GM19023 (cell line): ENCODE measurements at regions not wholly inside any gene's neighbourhood (a gene's known extent, or its start where the extent isn't known, plus 50 kb on each side); places are given as distances from the start of the nearest gene placed in this dataset.

ENCODE experiments used
- ATAC-seq: cut with Tn5 transposase; IDR thresholded peaks from one replicate; pipeline ENCODE4 v1.9.1; 2021; ENCODE audit warnings: mild to moderate bottlenecking, moderate library complexity; ENCODE audit not compliant: unreplicated experiment

DNA sequence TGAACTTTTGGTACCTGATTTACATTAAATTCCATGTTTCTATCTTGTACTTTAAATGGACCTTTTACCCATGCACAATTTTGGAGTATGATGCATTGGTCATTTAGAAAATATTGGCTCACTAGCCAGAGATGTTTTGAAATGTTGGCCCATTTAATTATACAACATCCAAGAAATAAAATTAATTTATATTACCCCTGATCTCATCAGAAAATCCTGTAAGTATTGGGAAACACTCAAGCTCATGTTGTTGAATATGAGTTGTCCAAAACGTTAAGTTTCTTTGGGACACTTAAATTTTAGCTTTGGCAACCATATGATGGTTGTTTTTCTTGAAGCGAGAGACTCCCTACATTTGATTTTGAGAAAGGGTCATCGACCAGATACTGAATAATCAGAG, 492.7 kb downstream of the RPS24 start:
- no peak for ATAC-seq

GRCh38 chr10:78527296-78527695, 493.6 kb downstream of the RPS24 start:
- ATAC-seq: no peak

- no peak for ATAC-seq
These were observed 495.1 kb downstream of the RPS24 start for GRCh38 chr10:78528749-78529204.

- ATAC-seq: no peak
These were observed 495.6 kb downstream of the RPS24 start for GRCh38 chr10:78529262-78529661.

GRCh38 chr10:78531088-78531487, 497.4 kb downstream of the RPS24 start:
- no peak for ATAC-seq

- ATAC-seq: no peak
These were observed 498.9 kb downstream of the RPS24 start for GRCh38 chr10:78532480-78533042.

DNA sequence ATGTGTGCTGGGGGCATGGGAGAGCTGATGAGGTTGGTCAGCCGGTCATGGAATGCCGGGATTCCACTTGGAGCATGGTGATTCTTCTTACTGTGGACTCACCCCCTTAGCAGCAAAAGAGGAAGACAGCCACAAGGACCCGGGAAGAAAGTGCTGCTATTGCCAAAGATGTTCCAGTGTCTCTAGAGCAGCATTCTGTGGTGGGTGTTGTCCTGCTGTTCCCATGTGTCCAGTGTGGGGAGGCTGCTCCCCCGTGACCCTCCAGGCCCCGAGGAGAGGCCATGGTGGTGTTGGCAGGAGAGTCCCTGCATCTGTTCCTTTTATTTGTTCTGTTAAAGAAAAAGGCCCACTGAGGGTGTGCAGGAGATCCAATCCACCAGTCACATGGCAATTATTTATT, 499.4 kb downstream of the RPS24 start:
- no peak for ATAC-seq

DNA sequence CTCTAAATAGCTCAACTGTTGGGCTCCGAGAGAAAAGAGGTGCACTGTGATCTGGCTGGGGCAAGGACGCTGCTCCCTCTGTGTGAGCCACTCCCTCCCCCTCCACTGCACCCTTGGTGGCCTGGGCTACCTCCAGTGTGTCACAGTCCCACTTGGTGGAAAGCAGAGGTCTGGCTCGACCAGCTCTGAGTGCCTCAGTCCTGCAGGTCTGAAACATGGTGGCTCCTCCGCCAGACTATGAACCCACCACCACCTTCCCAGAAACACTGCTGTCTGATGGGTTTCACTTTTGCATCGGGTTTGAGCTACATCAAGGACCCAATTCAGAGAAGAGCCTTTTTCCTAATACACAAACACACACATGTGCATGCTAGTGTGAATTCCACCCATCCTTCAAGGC, 500.1 kb downstream of the RPS24 start:
- no peak for ATAC-seq

- no peak for ATAC-seq
These were observed 502.1 kb downstream of the RPS24 start for GRCh38 chr10:78535716-78536218.

GRCh38 chr10:78537018-78537417, 503.4 kb downstream of the RPS24 start:
- no peak for ATAC-seq

GRCh38 chr10:78539247-78539766, 505.6 kb downstream of the RPS24 start:
- ATAC-seq: no peak

DNA sequence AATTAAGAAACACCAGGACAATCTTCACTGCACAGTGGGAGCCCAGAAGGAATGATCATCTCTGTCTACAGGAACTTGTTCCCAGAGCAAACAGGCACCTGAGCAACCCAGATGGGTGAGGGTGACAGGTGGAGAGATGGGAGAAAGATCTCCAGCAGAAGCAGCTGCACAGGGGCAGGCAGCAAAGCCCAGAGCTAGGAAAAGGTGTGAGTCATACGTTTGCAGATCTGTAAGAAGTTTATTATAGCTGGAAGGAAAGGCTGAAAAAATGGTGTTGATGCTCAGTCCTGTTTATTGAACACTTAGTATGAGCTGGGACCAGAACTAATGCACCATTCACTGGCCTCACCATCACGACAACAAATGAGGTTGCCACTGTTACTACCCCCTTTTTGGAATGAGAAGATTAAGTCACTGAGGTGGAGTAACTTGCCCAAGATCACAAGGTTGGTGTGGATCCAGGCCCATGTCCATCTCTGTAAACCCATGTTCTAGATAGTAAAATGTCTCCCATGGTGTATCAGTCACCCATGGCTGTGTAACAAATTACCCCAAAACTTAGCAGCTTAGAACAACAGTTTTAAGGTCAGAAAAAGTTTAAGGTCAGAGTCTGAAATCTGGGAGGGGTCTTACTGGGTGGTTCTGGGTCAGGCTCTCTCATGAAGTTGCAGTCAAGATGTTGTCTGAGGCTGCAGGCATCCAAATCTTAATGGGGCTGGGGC, 506.9 kb downstream of the RPS24 start:
- no peak for ATAC-seq

DNA sequence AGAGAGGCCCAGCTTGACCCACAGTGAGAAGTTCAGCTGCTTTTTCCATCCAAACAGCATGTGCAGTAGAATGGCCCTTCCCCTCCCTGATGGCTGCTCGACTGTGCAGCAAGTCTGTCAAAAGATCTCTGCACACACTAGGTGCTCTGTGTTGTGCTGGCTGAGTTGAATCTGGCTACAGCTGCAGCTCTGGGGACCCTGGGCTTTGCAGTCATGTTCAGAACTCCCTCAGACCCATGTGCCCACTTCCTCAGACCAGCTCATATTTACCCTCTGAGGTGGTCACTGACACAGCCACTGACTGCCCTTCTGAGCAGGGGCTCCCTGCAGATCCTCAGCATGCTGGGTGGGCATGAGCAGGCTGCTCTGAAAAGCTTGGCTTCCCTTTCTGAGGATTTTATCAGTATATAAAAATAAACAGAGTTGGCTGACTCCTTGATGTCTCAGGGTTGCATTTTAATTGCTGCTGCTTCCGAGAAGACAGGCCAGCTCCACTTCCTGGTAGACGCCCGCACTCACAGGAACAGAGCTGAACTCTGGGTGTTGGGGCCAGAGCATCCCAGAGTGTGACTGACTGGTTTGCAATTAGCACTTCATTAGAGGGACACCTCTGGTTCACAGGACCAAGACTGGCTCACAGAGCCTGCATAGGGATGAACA, 507.9 kb downstream of the RPS24 start:
- no peak for ATAC-seq

GRCh38 chr10:78542141-78542489, 508.5 kb downstream of the RPS24 start:
- no peak for ATAC-seq

GRCh38 chr10:78542521-78542920, 508.9 kb downstream of the RPS24 start:
- ATAC-seq: no peak

DNA sequence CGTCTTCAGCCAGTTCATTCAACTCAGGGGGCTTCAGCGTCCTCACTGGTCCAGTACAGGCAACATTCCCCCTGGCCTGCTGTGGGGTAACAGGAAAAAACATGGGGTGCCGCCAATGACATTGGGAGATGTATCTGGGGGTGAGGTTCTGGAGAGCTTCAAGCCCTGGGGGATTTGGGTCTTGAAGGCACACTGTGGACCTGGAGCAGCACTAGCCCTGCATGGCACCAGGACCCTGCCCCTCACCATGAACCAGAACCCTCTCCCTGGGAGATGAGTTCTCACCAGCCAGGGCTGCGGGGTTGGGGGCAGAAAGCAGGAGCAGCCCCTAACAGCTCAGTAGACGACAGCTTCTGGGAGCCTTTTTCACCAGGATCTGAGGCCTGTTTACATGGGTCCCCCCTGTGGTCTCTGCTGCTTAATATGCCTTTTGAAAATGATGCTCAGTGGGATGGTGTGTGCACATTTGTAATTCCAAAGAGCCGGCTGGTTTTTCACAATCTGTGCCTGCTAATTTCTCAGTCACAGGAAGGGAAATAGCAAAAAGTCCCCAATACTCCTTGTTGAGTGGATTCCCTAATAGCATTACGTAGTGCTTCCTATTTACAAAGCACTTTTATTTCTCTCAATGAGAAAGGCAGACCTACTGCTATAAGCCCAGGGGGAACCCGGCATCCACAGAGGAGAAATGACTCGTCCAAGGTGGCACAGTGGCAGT, 509.5 kb downstream of the RPS24 start:
- ATAC-seq: no peak

DNA sequence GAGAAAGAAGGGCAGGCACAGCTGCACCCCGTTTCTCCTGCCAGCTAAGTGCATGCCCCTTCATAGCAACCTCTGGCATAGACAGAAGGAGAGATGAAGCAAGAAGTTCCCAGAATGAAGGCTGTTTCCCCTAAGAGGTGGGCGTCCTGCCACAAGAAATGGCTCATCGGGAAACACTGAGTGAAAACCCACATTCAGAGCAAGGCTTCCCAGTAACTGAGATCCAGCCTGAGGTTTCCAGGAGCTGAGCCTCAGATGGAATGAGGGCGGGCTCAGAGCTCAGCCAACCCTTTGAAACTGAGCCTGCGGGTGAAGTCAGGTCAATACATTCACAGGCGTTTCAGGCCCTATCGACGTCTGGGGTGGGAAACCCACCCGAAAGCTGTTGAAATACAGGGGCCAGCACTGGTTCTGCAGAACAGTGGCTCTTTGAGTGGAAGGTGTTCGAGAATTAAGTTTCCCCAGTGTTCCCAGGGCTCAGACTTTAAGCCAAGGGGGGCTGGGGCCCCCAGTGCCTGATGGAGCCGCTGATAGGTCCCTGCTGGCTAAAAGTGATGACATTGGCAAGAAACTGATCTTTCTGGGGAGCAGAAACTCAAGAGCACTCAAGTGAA, 510.2 kb downstream of the RPS24 start:
- no peak for ATAC-seq

- ATAC-seq: no peak
These were observed 510.9 kb downstream of the RPS24 start for GRCh38 chr10:78544423-78545090.

DNA sequence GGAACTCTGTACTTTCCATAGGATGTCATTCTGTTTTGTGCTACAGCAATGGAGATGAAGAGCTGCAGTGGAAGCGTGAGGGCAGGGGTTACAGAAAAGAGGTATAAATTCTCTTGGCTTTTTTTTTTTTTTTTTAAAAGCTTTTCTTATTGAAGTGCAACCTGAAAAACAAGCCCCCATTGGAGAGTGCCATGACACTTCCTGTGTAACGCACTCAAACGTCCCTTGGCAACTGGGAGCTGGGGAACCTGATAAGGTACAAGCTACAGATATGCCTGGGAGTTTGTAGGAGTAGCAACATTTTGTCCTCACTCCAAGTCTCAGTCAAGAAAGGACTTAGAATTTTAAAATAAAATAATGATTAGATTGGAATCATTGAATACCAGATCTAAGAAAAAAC, 512.1 kb downstream of the RPS24 start:
- ATAC-seq: no peak

DNA sequence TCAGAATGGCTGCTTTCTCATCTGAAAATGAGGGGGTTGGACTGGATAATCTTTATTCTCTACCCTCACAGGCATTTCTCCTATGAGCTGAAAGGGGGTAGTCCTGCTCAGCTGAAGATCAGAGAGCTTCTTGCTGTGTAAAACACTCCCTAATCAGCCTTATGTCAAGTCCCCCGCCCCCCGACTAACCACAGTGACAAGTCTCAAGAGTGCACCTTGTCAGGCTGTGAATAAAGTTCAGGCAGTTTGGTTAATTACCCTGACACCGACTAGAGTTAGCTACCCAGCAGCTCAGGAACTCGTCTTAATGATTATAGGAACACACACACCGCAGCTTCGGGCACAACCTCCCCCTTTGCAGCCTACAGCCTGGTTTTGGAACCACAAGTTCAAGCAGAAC, 513.7 kb downstream of the RPS24 start:
- ATAC-seq: no peak
